Amniotic stem cell (primary cell): ENCODE measurements at regions not wholly inside any gene's neighbourhood (a gene's known extent, or its start where the extent isn't known, plus 50 kb on each side); places are given as distances from the start of the nearest gene placed in this dataset.

ENCODE experiments used
- DNase-seq: peaks from one replicate; lab custom pipeline; 2025; lab: John Stamatoyannopoulos, UW

- no peak for DNase-seq
These were observed 646.1 kb upstream of the SEMA6A start for GRCh38 chr5:117220730-117221129.

DNA sequence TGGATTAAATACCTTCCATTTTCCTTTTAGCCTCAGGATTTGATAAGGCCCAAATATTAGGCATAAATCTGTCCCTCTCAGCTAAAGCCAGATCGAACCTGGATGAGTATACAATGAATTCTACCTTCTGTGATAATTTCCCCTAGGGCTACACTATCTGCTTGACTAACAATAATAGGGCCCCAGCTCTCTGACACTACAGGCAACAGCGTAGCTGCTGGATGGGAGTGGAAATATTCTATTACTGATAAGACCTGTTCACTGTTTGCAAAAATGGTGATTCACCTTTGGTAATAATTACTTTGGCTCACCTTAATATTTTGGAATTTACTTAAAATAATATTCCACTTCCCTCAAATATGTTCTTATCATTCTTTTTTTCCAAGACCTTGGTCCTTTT, 644.2 kb upstream of the SEMA6A start:
- DNase-seq: no peak

DNA sequence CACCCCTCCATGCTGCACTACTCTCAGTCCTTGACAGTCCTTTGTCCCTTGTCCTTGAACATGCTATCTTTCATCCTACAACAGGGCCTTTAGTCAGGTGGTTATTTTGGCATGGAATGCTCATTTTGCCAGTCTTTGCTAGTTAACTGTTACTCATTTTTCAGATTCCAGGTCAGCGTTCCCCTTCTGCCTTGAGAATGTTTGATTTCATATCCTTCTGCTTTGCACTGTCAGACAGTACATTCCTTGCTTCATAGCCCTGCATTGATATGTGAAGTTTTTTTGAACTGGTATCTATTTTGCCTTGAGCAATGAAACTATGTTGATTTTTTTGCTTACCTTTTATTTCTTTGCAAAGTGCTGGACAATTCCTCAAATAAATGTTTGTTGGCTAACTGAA, 638.2 kb upstream of the SEMA6A start:
- DNase-seq: no peak

DNA sequence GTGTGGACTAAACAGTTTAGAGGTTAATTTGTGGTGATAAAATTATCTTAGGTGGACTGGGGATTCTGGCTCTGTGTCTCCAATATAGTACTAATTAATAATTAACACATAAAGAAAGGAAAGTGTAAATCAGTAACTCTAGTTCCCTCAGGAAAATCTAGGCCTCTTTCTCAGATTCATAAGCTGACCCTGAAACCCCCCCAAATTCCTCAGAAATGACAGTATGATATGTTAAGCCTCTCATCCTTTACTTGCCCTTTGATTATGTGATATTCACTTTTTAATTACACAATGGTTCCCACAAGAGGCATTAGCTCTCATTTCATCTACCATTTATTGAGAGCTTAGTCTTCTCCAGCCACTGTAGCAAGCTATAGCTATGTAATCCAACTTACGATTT, 636.2 kb upstream of the SEMA6A start:
- no peak for DNase-seq

GRCh38 chr5:117209479-117209878, 634.9 kb upstream of the SEMA6A start:
- DNase-seq: no peak

GRCh38 chr5:117207088-117207668, 632.6 kb upstream of the SEMA6A start:
- DNase-seq: no peak

GRCh38 chr5:117205894-117206293, 631.3 kb upstream of the SEMA6A start:
- no peak for DNase-seq

- no peak for DNase-seq
These were observed 630.6 kb upstream of the SEMA6A start for GRCh38 chr5:117204926-117205869.

DNA sequence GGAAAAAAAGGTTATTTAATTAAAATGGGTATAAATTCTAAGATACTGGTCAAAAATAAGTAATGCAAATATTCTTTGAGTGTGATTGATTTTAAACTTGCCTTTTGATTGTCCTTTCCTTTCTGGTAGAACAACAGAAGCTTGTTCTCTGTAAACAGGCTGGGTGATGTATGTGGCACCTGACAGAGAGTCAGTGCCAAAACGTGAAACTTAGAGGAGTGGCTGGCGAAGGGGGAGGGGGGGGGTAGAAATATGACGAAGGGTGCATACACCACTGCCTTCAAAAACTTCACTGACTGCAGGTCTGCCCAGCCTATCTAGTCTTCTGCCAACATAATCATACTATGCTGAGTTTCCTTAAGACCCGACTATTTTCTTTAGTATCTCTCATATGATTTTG, 629.8 kb upstream of the SEMA6A start:
- DNase-seq: no peak

- no peak for DNase-seq
These were observed 629.0 kb upstream of the SEMA6A start for GRCh38 chr5:117203584-117203983.

GRCh38 chr5:117201001-117201400, 626.4 kb upstream of the SEMA6A start:
- DNase-seq: no peak

- no peak for DNase-seq
These were observed 620.5 kb upstream of the SEMA6A start for GRCh38 chr5:117195076-117195475.

GRCh38 chr5:117191251-117191650, 616.6 kb upstream of the SEMA6A start:
- no peak for DNase-seq

- no peak for DNase-seq
These were observed 615.2 kb upstream of the SEMA6A start for GRCh38 chr5:117189784-117190183.

GRCh38 chr5:117188211-117188610, 613.6 kb upstream of the SEMA6A start:
- DNase-seq: no peak

GRCh38 chr5:117186751-117187150, 612.1 kb upstream of the SEMA6A start:
- no peak for DNase-seq

DNA sequence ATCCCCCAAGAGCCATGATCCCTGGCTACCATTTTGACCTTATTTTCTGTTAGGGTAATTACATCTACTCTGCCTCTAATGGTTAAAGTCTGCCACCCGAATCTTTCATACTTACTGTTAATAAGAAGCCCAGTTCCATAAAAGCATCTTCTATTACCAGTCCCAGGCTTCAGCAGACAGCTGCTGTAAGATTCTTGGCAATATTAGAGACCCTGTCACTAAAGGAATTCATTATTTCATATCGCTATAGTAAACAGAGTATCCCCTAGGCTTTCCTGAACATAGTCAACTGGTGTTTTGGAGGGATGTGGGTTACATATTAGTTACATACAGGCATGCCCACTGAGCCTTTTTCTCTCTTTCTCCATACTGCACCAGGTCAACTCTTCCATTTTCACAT, 608.7 kb upstream of the SEMA6A start:
- no peak for DNase-seq

GRCh38 chr5:117182104-117182503, 607.5 kb upstream of the SEMA6A start:
- no peak for DNase-seq

DNA sequence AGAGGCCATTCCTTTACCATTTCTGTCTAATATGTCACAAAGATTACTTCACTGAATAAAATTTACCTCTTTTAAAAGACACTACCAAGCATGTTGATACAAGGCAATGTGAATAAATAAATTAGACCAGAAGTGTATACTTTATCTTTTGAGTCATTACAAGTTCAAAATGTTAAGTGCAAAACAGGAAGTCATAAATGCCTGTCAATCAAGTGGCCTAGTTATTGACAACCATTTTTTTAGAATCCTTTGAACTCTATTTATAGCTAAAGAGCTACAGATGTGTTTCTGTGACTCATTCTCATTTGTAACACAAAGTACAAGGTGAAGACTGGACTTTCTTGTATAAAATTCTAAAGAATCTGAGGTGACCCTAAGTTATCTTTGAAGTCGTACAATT, 602.7 kb upstream of the SEMA6A start:
- DNase-seq: no peak

GRCh38 chr5:117165068-117165467, 590.4 kb upstream of the SEMA6A start:
- no peak for DNase-seq

GRCh38 chr5:117161718-117162335, 587.2 kb upstream of the SEMA6A start:
- DNase-seq: no peak

- DNase-seq: no peak
These were observed 585.8 kb upstream of the SEMA6A start for GRCh38 chr5:117160391-117160790.

DNA sequence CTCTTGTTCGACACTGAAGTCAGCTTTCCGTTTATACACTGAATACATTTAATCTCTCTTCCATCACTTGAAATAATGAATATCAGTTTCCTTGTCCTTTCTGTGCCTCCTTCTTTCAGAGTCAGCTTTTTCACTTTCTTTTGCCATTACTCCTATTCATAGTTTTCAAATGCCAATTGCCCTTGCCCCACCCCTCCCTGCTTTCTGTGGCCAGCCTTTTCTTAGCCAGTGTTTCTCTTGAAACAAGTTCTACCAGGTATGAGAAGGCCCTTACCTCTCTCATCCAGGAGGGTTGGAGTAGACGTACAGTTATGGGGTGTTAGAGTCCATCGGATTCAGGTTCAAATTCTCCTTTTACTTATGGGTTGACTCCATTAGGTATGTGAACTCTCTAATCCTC, 574.7 kb upstream of the SEMA6A start:
- no peak for DNase-seq
